Lower leg skin (tissue), 3 donors: ENCODE measurements at regions not wholly inside any gene's neighbourhood (a gene's known extent, or its start where the extent isn't known, plus 50 kb on each side); places are given as distances from the start of the nearest gene placed in this dataset.

Source experiments
- POLR2A ChIP-seq, 2 donors: fragments of 450-650 bp; IDR thresholded peaks; one replicate each; pipeline ENCODE4 v1.6.1; 2016 to 2017; ENCODE audit warnings: antibody characterized with exemption in 2 of 2, mild to moderate bottlenecking in 1 of 2, moderate library complexity in 1 of 2
- TF ChIP-seq, protein P1 (sequence below), 3 donors: fragments of 450-650 bp; IDR thresholded peaks; one replicate each; pipeline ENCODE4 v1.5.1; 2016; ENCODE audit warnings: antibody characterized with exemption in 3 of 3, mild to moderate bottlenecking in 3 of 3, moderate library complexity in 2 of 3

DNA sequence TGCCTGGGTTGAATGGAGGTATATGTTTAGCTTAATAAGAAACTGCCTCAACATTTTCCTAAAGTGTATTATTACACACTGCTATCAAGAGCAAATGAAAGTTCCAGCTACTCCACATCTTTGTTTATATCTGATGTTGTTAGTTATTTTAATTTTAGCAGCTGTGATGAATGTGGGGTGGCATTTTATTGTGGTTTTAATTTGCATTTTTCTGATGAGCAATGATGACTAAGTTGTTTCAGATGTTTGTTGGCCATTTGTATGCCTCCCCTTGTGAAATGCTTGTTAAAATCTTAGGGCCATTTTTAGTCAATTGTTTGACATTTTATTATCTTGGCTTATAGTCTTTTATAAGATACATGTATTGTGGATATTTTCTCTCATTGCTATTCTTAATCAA, 260.4 kb upstream of the SLCO3A1 start:
- TF ChIP-seq, protein P1, sequence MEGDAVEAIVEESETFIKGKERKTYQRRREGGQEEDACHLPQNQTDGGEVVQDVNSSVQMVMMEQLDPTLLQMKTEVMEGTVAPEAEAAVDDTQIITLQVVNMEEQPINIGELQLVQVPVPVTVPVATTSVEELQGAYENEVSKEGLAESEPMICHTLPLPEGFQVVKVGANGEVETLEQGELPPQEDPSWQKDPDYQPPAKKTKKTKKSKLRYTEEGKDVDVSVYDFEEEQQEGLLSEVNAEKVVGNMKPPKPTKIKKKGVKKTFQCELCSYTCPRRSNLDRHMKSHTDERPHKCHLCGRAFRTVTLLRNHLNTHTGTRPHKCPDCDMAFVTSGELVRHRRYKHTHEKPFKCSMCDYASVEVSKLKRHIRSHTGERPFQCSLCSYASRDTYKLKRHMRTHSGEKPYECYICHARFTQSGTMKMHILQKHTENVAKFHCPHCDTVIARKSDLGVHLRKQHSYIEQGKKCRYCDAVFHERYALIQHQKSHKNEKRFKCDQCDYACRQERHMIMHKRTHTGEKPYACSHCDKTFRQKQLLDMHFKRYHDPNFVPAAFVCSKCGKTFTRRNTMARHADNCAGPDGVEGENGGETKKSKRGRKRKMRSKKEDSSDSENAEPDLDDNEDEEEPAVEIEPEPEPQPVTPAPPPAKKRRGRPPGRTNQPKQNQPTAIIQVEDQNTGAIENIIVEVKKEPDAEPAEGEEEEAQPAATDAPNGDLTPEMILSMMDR (IDR thresholded peaks at IDR 0.05) = no peak
- no peak for TF ChIP-seq POLR2A (IDR thresholded peaks at IDR 0.05)
